HG03103 (cell line): ENCODE measurements at regions not wholly inside any gene's neighbourhood (a gene's known extent, or its start where the extent isn't known, plus 50 kb on each side); places are given as distances from the start of the nearest gene placed in this dataset.

ENCODE experiments used
- ATAC-seq: cut with Tn5 transposase; IDR thresholded peaks from one replicate; pipeline ENCODE4 v1.9.1; 2021; ENCODE audit warnings: low read depth; ENCODE audit not compliant: unreplicated experiment

DNA sequence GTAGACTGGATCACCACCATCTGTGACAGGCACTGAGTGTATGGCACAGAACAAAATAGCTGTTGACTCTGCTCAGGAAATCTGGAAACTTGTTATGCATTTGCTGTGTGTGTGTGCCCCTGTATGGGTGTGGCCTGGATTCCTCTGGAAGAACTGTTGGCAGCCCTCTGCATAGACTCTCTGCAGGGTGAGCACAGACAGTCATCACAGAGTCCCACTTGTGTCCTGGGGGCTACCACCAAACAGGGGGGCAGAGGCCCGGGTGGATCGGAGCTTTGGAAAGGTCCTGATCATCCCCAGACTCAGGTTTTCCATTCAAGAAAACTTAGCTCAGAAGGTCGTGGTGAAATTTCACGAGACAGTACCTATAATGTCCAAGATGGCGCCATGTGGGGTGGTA, 258.6 kb downstream of the SOX11 start:
- ATAC-seq: no peak

DNA sequence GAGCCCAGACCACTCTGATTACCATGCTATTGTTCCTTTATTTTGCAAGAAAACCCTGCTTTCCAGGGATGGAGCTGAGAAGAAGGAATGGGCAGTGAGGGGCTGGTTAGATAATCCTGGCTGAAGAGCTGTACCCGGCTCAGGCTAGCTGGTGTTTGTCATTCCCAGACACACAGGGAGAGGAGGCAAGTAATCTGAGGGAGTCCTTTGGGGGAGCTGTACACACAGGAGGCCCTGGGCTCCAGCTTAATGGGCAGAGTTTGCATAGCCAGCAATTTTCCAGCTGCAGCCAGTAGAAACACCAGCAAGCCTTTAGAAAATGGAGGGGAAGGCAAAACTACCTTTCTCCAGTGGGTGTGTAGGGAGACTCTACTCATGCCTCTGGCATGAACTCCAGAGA, 259.3 kb downstream of the SOX11 start:
- ATAC-seq: no peak

DNA sequence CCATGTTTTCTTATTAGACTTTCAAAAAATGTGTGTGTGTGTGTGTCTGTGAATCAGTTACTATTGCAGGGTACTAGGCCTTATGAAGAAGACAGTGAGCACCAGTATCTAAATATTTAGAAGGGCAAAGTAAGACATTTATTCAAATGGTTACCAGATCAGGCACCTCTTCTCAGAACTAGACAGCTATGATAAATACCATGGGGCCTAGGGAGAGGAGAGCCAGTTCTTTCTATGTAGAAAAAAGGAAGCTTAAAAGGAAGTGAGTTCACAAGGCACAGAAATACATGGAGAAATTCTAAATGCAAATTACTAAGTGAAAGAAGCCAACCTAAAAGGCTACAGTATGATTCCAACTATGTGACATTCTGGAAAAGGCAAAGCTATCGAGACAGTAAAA, 261.3 kb downstream of the SOX11 start:
- no peak for ATAC-seq

DNA sequence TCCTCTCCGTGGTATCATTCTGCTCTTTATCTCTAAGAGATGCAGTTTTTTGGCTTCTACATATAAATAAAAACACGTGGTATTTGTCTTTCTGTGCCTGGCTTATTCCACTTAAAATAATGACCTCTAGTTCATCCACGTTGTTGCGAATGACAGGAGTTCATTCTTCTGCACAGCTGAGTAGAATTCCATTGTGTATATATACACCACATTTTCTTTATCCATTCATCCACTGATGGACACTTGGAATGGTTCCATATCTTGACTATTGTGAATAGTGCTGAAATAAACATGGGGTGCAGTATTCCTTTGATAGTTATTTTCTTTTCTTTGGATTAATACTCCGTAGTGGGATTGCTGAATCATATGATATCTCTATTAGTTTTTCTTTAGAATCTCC, 262.3 kb downstream of the SOX11 start:
- ATAC-seq: no peak

DNA sequence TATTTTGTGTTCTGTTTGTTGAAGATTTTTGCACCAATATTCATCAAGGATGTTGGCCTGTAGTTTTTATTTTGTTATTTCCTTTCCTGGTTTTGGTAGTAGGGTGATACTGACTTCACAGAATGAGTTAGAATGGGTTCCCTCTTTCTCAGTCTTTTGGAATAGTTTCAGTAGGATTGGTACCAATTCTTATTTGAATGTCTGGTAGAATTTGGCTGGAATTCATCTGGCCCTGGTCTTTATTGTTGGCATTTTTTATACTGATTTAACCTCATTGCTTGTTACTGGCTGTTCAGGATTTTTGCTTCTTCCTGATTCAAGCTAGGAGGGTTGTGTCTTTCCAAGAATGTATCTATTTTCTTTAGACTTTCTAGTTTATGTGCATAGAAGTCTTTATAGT, 263.7 kb downstream of the SOX11 start:
- no peak for ATAC-seq

DNA sequence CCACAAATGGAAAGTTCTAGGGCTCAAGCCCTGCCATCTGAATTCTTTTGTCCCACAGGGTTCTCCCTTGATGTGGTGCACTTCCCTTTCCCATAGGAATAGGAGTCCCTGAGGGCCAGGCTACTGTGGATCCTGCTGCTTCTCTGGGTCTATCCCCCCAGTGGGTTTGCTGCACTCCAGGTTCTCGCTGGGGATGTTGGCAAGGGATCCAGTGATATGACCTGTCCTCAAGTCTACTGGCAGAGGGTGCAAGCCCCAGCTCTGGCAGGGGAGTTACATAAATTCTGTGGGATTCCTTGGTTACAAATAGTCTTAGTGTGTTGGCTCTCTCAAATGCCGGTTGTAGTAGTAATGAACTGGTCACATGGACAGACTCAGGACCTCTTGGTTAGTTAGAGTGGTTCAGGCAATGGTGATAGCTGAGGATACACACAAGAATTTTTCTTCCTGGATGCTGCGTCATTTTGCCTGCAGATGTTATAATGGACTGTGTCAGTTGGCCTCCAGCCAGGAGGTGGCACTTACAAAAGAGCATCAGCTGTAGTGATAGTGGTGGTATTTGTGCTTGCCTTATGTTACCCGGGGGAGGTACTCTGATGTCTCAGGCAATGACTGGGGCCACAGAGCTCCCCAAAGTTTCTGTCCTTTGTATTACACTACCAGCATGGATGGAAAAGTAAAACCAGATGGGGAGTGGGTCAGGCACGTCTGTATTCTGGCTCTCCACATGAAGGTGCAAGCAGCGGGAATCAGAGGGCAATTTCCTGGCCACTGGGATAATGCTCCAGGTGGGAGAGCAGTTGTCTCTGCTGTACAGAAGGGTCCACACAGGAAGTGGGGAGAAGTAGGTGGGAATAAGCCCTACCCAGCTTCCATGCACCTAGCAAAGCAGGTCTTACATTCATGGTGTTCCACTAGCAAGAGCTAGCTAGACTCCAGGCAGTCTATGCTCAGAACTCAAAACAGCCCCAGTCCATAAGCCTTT, 267.9 kb downstream of the SOX11 start:
- no peak for ATAC-seq

DNA sequence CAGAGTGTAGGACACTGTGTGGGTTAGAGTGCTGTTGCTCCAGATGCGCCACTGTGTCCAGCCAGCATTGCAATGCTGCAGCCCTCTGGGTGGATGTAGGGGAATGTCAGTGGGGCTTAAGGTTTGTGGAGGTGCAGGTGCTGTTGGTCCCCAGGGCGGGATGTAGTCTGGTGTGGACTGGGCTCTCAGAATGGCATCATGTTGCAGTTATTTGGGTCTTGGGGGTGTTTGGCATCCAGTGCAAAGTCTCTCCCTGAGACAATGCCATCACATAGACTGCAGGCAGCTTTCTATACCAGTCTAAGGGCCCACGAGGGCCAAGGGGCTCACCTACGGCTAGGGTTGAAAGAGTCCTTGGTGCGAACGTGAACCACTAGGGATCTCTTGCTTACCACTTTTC, 275.3 kb downstream of the SOX11 start:
- ATAC-seq: no peak

DNA sequence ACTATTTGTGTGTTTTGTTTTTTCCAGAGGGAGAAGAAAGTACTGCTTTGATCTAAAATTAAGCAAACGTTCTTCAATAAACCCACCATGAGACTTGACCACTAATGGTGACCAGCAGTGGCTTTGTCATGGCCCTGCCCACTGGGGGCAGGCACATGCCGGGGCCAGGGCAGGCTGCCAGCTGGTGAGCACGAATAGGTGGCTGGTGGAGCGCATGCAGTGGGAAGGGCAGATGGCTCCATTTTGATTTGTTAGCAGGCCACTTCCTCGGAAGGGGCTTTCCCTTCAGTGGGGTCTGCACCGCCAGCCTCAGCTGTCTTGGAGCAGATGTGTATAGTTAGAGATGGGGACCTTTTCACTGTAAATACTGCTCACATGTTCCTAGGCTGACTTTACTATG, 277.1 kb downstream of the SOX11 start:
- ATAC-seq: no peak

DNA sequence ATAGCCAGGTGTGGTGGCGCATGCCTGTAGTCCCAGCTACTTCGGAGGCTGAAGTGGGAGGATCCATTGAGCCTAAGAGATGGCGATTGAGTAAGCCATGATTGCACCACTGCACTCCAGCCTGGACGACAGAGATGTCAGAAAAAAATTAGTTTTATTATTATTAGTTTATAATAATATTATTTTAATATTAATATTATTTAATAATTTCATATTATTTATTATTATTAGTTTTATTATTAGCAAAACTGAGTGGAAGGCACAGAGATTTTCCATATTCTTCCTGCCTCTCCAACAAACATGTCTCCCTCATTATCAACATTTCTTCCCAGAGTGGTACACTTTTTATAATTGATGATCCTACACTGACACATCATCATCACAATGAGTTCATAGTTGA, 278.2 kb downstream of the SOX11 start:
- no peak for ATAC-seq

DNA sequence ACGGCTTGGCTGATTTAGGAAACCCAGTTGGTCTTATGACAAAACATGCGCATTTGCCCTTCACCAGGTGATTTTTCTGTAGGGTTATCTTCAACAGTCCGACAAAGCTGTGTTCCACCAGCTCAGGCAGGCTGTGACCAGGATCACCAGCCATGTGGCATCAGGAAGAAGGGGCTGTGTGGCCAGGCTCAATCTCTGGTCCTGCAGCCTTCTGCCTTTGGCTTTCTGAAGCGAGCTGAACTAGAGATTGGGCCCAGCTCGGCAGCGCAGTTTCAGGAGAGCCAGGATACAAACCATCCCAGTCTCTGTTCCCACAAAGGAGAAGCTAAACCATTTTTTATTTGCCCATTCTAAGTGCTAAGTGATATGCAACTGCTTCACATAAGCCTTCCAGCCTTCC, 282.3 kb downstream of the SOX11 start:
- no peak for ATAC-seq

DNA sequence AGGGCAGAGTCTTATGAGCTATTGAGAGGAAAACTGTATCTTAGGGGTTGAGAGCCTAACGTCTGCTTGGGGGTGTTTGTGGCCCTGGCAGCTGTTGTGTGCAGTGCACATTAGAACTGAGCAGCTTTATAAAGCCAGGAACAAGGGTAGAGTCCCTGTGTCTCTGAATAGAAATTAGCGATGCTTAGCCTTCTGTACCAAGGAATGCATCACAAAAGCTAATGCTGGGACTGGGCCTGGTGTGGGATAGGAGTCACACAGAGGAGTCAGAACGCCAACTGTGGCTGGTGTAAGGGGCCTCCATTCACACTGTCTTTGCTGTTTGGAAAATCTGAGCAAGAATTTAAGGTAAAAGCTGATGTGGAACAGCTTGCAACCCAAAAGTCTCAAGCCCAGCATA, 283.2 kb downstream of the SOX11 start:
- ATAC-seq: no peak

DNA sequence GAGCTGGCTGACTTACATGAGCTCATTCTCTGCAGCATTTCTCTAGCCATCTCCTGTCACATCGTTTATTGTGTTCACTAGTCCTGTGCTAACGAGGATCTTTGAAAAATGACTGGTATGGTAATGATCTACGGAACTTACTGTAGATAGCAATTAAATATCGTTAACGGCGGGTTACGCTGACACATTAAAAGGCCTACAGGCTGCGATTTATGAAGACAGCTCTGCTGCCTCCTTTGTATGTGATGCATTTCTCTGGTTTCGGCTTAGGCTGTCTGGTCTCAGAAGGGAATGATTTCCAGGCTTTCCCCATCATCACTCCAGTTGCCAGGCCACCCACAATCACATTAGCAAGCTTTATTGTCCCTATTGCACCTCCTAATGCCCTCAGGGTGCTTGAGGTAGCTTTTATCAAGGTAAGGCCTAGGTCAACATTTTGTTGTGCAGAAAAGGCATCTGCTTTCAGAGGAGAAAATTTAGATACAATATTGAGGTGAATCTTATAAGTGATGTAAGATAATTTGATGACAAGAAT, 284.4 kb downstream of the SOX11 start:
- no peak for ATAC-seq

DNA sequence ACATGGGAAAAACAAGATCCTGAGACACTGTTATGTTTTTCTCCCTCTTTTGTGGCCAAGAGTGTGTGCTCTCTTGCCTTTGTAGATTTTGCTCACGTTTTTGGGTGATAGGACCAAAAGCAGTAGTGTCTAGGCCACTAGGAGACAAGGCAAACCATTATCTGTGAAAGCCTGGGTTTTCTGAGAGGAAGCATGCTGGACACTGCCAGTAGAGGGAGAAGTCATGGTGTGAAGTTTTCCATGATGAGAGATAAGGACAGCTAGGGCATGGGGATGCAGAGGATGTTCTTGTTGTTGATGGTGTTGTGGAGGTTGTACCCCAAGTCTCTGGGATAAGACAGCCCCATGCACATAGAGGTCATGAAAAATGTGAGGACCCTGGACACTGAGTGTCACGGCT, 285.3 kb downstream of the SOX11 start:
- no peak for ATAC-seq

DNA sequence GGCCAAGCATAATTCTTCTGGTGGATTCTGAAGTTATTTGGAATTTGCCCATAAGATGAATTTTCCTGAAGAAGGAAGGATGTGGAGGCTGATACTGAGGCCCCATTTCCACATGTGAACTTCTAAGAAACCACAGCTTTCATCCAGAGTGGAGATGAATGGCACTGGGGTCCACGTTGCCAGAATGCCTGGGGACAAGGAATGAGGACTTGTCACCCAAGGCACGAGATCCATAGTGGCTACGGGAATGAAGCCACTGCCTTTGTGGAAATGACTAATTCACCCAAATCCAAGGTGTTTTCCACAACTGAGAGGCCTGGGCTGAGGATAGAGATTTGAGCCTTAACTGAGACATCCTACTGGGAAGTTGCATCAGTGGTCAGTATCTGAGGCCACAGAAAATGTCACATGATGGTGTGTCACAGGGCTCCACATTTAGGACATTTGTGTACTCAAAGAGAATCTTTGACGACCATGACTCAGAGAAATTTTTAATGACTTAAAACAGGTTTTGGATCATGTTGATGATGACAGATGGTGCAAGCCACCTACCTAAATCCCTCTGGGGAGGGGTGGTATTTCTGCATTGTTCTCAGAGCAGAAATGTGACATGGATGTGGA, 286.1 kb downstream of the SOX11 start:
- no peak for ATAC-seq

DNA sequence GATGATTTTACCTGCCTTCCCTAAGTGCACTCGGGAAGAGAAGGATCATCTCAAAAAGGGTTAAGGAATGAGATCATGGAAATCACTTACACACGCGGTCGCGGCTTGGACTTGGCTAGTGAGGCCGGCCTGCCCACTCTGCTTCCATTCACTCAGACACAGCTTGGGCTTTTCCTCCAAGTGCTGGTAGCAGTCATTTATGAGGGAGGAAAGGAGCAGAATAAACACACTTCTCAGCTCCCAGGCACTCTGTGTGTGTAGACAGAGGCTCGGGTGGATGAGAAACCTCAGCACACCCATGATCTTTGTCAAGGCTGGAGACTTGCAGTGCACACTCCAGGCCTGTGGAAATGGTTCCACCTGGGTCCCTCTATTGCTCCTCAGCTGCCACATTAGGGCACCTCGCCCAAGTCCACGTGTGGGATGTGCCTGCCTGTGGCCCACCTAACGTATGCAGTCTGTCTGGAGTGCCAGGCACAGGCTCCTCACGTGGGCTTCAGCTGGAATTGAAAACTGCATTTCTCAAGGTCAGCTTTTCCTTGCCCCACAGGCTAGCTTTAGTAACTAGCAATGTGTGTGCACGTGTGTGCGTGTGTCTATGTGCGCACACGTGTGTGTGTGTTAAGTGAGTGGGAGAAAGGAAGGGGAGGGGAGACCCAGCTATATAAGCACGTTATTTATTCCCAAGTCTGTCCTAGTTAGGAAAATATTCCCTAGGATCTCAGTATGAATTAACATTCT, 288.4 kb downstream of the SOX11 start:
- no peak for ATAC-seq

DNA sequence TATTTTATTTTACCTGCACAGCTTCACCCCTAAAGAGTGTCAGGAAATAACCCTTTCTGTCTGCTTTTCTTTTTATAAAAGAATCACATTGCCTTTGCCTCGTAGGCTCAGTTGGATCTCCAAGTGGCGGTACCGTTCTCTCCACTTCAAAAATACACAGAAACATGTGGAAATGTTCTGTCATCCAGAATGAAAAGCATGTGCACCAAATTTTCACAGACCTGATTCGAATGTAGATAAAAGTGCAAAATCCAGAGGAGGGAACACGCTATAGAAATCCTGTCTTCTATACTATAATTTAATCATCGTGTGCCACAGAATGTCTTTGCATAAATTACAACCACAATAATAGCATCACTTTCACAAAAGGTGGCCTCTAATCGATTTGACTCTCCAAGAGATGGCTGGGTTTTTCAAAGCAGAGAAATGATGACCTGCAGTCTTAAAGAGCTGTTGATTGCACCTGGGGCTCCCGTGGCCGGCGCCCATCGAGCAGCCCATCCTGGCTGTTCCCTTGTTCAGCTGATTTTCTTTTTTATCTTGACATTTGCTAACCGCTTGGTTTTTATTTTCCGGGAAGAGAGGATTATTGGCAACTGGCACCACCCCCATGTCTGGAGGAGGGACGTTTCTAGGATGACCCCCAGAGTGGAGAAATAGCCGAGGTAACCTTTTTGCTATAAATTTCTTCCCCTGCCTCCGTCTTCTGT, 290.2 kb downstream of the SOX11 start:
- no peak for ATAC-seq

DNA sequence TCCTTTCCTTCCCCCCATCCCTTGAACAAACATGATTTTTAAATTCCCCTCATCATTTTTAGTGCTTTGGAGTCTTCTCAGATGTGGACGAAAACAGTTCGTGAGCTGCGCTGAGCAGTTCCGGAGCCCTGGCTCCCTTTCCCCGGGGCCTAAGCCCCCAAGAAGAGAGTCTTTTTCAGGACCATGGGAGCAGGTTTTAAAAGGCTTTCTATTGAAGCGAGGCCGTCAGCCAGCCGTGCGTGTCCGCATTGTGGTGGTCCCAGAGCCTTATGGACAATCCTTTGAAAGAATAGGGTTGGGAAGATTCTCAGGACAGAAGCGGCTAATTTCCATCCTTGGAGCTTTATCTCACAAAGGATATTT, 290.7 kb downstream of the SOX11 start:
- no peak for ATAC-seq

DNA sequence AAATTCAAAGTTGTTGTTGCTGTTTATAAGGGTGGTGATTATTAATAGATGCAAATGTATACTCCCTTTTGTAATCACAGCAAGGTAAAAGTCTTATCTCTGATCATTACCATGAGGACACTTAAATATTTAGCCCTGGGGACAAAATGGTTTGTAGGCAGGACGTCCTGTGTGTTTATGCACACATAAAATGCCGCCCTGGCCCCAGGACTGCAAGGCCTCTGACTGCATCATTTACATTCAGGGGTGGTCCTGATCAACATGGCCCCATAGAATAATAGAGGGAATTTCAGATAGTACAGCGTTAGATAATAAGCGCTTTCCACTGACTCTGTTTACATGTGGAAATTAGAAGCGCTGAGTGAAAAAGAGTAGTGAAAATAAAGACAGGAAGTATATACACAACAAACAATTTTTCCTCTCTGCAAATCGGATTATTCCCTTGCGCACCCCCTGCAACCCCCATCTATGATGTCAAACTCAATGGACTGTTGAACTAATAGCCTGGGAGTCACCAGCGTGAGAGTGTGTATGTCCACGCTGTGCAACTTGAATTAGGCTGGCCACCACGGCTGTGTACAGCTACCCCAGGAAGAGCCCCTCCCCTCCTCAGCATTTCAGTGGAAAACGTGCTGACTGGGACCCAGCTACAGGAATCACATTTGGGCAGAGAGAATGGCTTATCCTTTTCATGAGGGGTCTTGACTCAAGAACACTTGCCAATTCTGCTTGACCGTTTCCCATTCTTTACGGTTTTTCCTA, 291.5 kb downstream of the SOX11 start:
- no peak for ATAC-seq

DNA sequence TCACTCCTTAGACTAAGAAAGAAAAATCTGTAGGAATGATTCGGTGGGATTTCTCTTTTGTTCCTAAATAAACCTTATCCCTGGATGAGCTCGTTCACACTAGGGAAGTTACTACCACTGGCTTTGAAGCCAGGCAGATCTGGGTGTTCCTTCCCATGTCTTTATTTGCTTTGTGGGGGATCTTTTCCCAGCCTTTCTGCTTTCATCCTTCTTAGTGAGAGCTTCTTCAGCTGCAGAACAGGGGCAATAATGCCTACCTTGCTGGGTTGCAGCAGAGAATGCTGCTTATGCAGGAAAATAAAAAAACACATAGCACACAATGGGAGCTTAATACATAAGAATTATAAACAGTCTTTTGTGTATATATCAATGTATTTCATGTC, 292.1 kb downstream of the SOX11 start:
- ATAC-seq: no peak

DNA sequence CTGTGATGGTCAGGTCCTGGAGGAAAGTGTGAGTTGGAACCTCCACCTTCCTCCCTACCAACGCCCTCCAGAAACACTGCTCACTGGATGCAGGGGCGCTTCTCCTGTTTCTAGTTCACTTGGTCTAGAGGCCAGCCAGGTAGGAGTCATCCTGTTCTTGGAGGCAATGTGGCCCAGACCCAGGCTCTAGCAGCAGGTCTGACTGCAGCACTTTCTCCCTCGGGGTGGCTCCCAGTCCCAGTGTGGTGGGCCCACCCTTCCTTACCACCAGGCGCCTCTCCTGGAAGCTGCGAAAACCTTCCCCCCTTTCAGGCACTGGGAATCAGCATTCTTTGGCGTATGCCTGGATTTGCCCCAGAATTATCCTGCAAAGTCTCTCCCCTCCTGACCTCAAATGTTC, 292.8 kb downstream of the SOX11 start:
- no peak for ATAC-seq
